Stomach (tissue), 4 donors: ENCODE measurements at regions not wholly inside any gene's neighbourhood (a gene's known extent, or its start where the extent isn't known, plus 50 kb on each side); places are given as distances from the start of the nearest gene placed in this dataset.
"Not testable (repeated sequence)": the region's sequence is repeated elsewhere in the genome, so short reads cannot be mapped to it uniquely, and the experiment has no call there.

Experiments used
- CTCF ChIP-seq, 7 experiments: fragments of 450-650 bp in 4 of 7; fragments of 200-600 bp in 3 of 7; sonication (generic) in 3 of 7; IDR thresholded peaks; one replicate each; pipeline ENCODE4 v1.5.1; 2016 to 2019; ENCODE audit warnings: antibody characterized with exemption in 7 of 7, control low read depth in 2 of 7, mild to moderate bottlenecking in 1 of 7
- POLR2A ChIP-seq, 4 donors: fragments of 450-650 bp; IDR thresholded peaks; one replicate each; pipeline ENCODE4 v1.6.1; 2016; ENCODE audit warnings: antibody characterized with exemption in 4 of 4, control low read depth in 2 of 4, mild to moderate bottlenecking in 1 of 4, moderate library complexity in 1 of 4
- POLR2AphosphoS5 ChIP-seq, 3 donors: sonication (generic); formaldehyde crosslinking; IDR thresholded peaks; one replicate each; pipeline ENCODE4 v1.6.1; 2016; ENCODE audit warnings: antibody characterized with exemption in 3 of 3

- not testable (repeated sequence) for TF ChIP-seq CTCF, POLR2A, POLR2AphosphoS5 (IDR thresholded peaks at IDR 0.05)
Measured at GRCh38 chr1:143896377-143896776, 75.4 kb downstream of the FAM72C start.
